Uterus (tissue), 2 donors: ENCODE measurements at regions not wholly inside any gene's neighbourhood (a gene's known extent, or its start where the extent isn't known, plus 50 kb on each side); places are given as distances from the start of the nearest gene placed in this dataset.

Experiments
- CTCF ChIP-seq, 4 experiments: fragments of 200-600 bp in 2 of 4; fragments of 450-650 bp in 2 of 4; sonication (generic) in 2 of 4; IDR thresholded peaks; one replicate each; pipeline ENCODE4 v1.5.1; 2016 to 2019; ENCODE audit warnings: antibody characterized with exemption in 4 of 4, mild to moderate bottlenecking in 2 of 4, moderate library complexity in 1 of 4
- POLR2A ChIP-seq, 2 donors: fragments of 450-650 bp; IDR thresholded peaks; one replicate each; pipeline ENCODE4 v1.6.1; 2016; ENCODE audit warnings: antibody characterized with exemption in 2 of 2, mild to moderate bottlenecking in 1 of 2, moderate library complexity in 1 of 2

- TF ChIP-seq CTCF (IDR thresholded peaks at IDR 0.05) (no peak), POLR2A (IDR thresholded peaks at IDR 0.05) (no peak)
Measured at GRCh38 chr3:81013360-81013759, 748.1 kb downstream of the GBE1 start.
